Breast epithelium (tissue), 3 donors: ENCODE measurements at regions not wholly inside any gene's neighbourhood (a gene's known extent, or its start where the extent isn't known, plus 50 kb on each side); places are given as distances from the start of the nearest gene placed in this dataset.

Source experiments
- POLR2A ChIP-seq: fragments of 450-650 bp; IDR thresholded peaks from one replicate; pipeline ENCODE4 v1.6.1; 2016; ENCODE audit warnings: antibody characterized with exemption, mild to moderate bottlenecking, moderate library complexity
- TF ChIP-seq, protein P1 (sequence below), 3 donors: fragments of 450-650 bp; IDR thresholded peaks; one replicate each; pipeline ENCODE4 v1.5.1; 2016 to 2017; ENCODE audit warnings: antibody characterized with exemption in 3 of 3, mild to moderate bottlenecking in 3 of 3, moderate library complexity in 3 of 3

GRCh38 chr16:85491798-85492294 lies 121.3 kb upstream of the GSE1 start:
- TF ChIP-seq, protein P1, sequence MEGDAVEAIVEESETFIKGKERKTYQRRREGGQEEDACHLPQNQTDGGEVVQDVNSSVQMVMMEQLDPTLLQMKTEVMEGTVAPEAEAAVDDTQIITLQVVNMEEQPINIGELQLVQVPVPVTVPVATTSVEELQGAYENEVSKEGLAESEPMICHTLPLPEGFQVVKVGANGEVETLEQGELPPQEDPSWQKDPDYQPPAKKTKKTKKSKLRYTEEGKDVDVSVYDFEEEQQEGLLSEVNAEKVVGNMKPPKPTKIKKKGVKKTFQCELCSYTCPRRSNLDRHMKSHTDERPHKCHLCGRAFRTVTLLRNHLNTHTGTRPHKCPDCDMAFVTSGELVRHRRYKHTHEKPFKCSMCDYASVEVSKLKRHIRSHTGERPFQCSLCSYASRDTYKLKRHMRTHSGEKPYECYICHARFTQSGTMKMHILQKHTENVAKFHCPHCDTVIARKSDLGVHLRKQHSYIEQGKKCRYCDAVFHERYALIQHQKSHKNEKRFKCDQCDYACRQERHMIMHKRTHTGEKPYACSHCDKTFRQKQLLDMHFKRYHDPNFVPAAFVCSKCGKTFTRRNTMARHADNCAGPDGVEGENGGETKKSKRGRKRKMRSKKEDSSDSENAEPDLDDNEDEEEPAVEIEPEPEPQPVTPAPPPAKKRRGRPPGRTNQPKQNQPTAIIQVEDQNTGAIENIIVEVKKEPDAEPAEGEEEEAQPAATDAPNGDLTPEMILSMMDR (IDR thresholded peaks at IDR 0.05) = no peak
- no peak for TF ChIP-seq POLR2A
